ENCODE measurements at regions not wholly inside any gene's neighbourhood (a gene's known extent, or its start where the extent isn't known, plus 50 kb on each side); places are given as distances from the start of the nearest gene placed in this dataset.

GRCh38 chr12:108065069-108065468, 64.0 kb upstream of the WSCD2 start:
- Mint-ChIP-seq H3K36me3 (ENCODE audit: low read depth) (no peaks in the 10 kb centered on the region), H3K4me1 (ENCODE audit: low read depth) (no peaks in the 10 kb centered on the region), H3K4me3 (ENCODE audit: unreplicated experiment) (no peak overlapping the region), H3K9me3 (ENCODE audit: low read depth) (no peaks in the 10 kb centered on the region), H3K27ac (ENCODE audit: unreplicated experiment) (no peak overlapping the region), H3K27me3 (ENCODE audit: low read depth) (no peaks in the 10 kb centered on the region)
- DNase-seq (ENCODE audit: low spot score) = no peak
- no peak for TF ChIP-seq CTCF (IDR thresholded peaks at IDR 0.05)

- H3K36me3 Mint-ChIP-seq (ENCODE audit: low read depth) = no peaks in the 10 kb centered on the region
- no peaks in the 10 kb centered on the region for H3K9me3 Mint-ChIP-seq (ENCODE audit: low read depth)
- no peak for DNase-seq (ENCODE audit: low spot score)
- no peak overlapping the region for H3K4me3 Mint-ChIP-seq (ENCODE audit: unreplicated experiment)
- TF ChIP-seq CTCF (IDR thresholded peaks at IDR 0.05) = no peak
- peaks cover 3% of the 10 kb centered on the region for H3K27me3 Mint-ChIP-seq (ENCODE audit: low read depth)
- H3K27ac Mint-ChIP-seq (ENCODE audit: unreplicated experiment) = no peak overlapping the region
- H3K4me1 Mint-ChIP-seq (ENCODE audit: low read depth) = no peaks in the 10 kb centered on the region
These were observed 62.2 kb upstream of the WSCD2 start for GRCh38 chr12:108066583-108067577.

GRCh38 chr12:108069651-108070165, 59.4 kb upstream of the WSCD2 start:
- Mint-ChIP-seq H3K9me3 (ENCODE audit: low read depth) (no peaks in the 10 kb centered on the region), H3K27me3 (ENCODE audit: low read depth) (peaks cover 15% of the 10 kb centered on the region), H3K27ac (ENCODE audit: unreplicated experiment) (no peak overlapping the region), H3K36me3 (ENCODE audit: low read depth) (no peaks in the 10 kb centered on the region), H3K4me1 (ENCODE audit: low read depth) (no peaks in the 10 kb centered on the region), H3K4me3 (ENCODE audit: unreplicated experiment) (no peak overlapping the region)
- TF ChIP-seq CTCF (IDR thresholded peaks at IDR 0.05) = no peak
- no peak for DNase-seq (ENCODE audit: low spot score)

- no peaks in the 10 kb centered on the region for H3K4me1 Mint-ChIP-seq (ENCODE audit: low read depth)
- DNase-seq (ENCODE audit: low spot score) = no peak
- H3K36me3 Mint-ChIP-seq (ENCODE audit: low read depth) = no peaks in the 10 kb centered on the region
- TF ChIP-seq CTCF (IDR thresholded peaks at IDR 0.05) = no peak
- H3K27ac Mint-ChIP-seq (ENCODE audit: unreplicated experiment) = no peak overlapping the region
- peaks cover 22% of the 10 kb centered on the region for H3K27me3 Mint-ChIP-seq (ENCODE audit: low read depth)
- H3K9me3 Mint-ChIP-seq (ENCODE audit: low read depth) = no peaks in the 10 kb centered on the region
- H3K4me3 Mint-ChIP-seq (ENCODE audit: unreplicated experiment) = no peak overlapping the region
These were observed 53.5 kb upstream of the WSCD2 start for GRCh38 chr12:108075561-108075960.

- Mint-ChIP-seq H3K27ac (ENCODE audit: unreplicated experiment) (no peak overlapping the region), H3K9me3 (ENCODE audit: low read depth) (no peaks in the 10 kb centered on the region), H3K27me3 (ENCODE audit: low read depth) (peaks cover 21% of the 10 kb centered on the region), H3K36me3 (ENCODE audit: low read depth) (no peaks in the 10 kb centered on the region), H3K4me3 (ENCODE audit: unreplicated experiment) (no peak overlapping the region), H3K4me1 (ENCODE audit: low read depth) (no peaks in the 10 kb centered on the region)
- DNase-seq (ENCODE audit: low spot score) = no peak
- no peak for TF ChIP-seq CTCF (IDR thresholded peaks at IDR 0.05)
These were observed 52.5 kb upstream of the WSCD2 start for GRCh38 chr12:108076556-108076955.

Measured in chondrocyte (in vitro differentiated cells).